Cardiac fibroblast (primary cell): ENCODE measurements at regions not wholly inside any gene's neighbourhood (a gene's known extent, or its start where the extent isn't known, plus 50 kb on each side); places are given as distances from the start of the nearest gene placed in this dataset.
A peak's percentile ranks its signal among the peaks of the same experiment; 100 is the strongest.
"Not testable (repeated sequence)": the region's sequence is repeated elsewhere in the genome, so short reads cannot be mapped to it uniquely, and the experiment has no call there.

Source experiments
- DNase-seq, 2 donors: peaks; one replicate each; pipeline versions ENCODE4 v3.0.0 to v3.0.0-alpha.2; 2010; ENCODE audit warnings: low read depth in 2 of 2
- H3K4me3 ChIP-seq, 2 donors: replicated peaks in 1 of 2; 1 replicate in 1 of 2; 2 replicates in 1 of 2; pipeline ENCODE4 v1.5.1; 2011; ENCODE audit warnings: low read depth in 2 of 2, low read length in 2 of 2, mild to moderate bottlenecking in 2 of 2, moderate library complexity in 1 of 2
- CTCF ChIP-seq: IDR thresholded peaks from one replicate; pipeline ENCODE4 v1.5.1; 2011; ENCODE audit warnings: low read depth, mild to moderate bottlenecking, low read length, inconsistent platforms

DNA sequence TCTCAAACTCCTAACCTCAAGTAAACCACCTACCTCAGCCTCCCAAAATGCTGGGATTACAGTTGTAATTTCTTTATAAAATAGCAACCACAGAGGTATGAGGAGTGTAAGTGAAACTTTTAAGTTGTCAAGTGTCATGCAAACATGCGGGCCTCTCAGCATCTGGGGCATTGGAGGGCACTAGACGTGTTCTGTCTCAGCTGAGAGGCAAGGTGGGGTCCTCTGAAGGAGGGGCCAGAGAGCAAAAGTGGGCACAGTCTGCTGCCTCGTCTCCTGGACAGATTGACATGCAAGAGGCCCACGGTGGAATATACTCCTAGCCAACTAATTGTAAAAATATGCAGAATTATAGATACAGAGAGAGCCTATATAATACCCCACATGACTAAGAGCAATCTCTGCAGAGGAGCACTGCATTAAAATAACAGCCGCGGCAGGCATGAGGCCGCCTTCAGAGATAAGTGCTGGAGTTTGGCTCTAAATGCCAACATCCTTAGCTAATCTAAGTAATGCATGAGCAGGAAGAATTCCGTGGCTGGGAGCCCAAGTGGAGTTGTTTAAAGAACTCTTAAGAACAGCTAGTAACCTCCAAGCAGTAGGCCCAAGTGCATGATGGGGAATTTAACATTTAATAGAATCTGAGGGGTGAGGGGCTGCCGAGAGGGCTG is 87.8 kb upstream of the RNU6-1 start:
- no peak for TF ChIP-seq CTCF
- peak; percentile 80 to 97 for DNase-seq
- no peak overlapping the region for H3K4me3 ChIP-seq

DNA sequence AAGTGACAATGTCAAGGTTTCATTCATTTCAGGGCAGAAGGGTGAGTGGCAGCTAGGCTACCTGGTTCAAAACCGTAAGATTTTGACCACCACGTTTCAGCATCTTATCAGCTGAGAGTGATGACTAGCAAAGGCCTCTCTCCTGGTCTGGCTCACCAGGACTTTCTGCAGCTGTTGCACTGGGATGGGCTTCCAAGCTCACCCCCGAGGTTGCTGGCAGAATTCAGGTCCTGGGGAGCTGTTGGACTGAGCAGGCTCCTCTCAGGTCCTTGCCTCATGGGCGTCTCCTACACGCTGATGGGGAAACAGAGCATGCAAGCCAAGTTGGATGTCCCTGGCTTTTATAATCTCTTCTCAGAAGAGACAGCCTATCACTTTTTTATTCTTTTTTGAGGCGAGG is 88.8 kb upstream of the RNU6-1 start:
- no peak for DNase-seq
- TF ChIP-seq CTCF: no peak
- H3K4me3 ChIP-seq: no peak overlapping the region

GRCh38 chr15:67930720-67931119 is 90.9 kb upstream of the RNU6-1 start:
- no peak overlapping the region for H3K4me3 ChIP-seq
- DNase-seq: no peak
- TF ChIP-seq CTCF: no peak

DNA sequence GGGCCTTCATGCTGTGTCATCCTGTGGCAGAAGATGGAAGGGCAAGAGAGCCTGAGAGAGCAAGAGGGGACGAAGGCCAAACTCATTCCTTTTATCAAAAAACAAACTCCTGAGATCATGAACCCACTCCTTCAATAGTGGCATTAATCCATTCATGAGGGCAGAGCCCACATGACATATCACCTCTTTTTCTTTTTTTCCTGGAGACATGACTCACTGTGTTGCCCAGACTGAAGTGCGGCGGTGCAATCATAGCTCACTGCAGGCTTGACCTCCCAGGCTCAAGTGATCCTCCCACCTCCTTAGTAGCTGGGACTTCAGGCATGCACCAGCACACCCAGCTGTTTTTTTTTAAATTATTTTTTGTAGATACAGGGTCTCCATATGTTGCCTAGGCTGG is 92.0 kb upstream of the RNU6-1 start:
- DNase-seq: peak; percentile 44 to 46
- H3K4me3 ChIP-seq: no peak overlapping the region
- no peak for TF ChIP-seq CTCF

DNA sequence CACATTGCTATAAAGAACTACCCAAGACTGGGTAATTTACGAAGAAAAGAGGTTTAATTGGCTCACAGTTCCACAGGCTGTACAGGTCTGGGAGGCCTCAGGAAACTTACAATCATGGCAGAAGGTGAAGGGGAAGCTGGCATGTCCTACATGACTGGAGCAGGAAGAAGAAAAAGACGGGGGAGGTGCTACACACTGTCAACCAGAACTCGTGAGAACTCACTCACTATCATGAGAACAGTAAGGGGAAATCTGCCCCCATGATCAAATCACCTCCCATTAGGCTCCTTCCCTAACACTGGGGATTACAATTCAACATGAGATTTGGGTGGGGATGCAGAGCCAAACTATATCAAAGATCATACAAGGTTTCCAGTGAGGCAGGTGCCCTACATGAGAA is 94.3 kb upstream of the RNU6-1 start:
- H3K4me3 ChIP-seq, DNase-seq: not testable (repeated sequence)

DNA sequence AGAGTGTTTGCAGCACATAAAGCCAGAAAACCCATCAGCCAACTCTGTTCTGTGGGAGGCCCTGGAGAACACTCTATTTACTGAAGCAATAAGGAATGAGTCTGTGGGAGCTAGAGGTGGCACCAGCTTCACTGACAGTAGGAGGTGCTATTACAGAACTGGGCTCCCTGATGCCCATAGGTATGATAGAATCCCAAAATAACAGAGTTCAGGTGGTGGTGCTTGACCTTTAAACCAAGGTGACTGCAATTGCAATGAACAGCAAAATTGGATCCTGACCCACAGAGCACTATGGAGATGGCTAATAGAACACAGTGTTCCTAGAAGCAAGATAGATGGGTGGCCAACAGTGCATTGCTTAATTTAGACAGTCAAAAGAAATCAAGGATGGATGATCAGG is 95.4 kb upstream of the RNU6-1 start:
- TF ChIP-seq CTCF: no peak
- H3K4me3 ChIP-seq: no peak overlapping the region
- no peak for DNase-seq

DNA sequence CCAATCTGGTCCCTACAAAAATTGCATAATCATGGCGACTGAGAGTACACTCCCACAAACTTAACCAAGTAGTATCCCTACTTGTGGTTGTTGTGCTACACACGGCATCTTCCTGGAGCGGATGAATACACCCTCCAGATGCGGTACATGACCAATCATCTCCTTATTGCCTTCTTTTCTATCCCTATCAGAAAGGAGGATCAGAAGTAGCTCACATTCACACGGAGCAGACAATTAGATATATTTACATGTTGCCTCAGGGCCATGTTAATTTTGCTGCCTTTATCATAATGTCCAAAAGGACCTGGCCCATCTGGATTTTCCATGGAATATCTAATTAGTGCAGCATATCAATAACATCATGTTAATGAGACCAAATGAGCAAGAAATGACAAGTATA is 96.4 kb upstream of the RNU6-1 start:
- no peak for DNase-seq
- no peak for TF ChIP-seq CTCF
- no peak overlapping the region for H3K4me3 ChIP-seq
